Erythroblast (primary cell): ENCODE measurements at regions not wholly inside any gene's neighbourhood (a gene's known extent, or its start where the extent isn't known, plus 50 kb on each side); places are given as distances from the start of the nearest gene placed in this dataset.

Experiments used
- GATA1 ChIP-seq: IDR thresholded peaks from 2 replicates; pipeline ENCODE4 v1.6.1; 2011; ENCODE audit warnings: low read depth, mild to moderate bottlenecking, control low read depth, low read length, moderate library complexity
- POLR2A ChIP-seq: IDR thresholded peaks from 2 replicates; pipeline ENCODE4 v1.6.1; 2011; ENCODE audit warnings: mild to moderate bottlenecking, low read length

DNA sequence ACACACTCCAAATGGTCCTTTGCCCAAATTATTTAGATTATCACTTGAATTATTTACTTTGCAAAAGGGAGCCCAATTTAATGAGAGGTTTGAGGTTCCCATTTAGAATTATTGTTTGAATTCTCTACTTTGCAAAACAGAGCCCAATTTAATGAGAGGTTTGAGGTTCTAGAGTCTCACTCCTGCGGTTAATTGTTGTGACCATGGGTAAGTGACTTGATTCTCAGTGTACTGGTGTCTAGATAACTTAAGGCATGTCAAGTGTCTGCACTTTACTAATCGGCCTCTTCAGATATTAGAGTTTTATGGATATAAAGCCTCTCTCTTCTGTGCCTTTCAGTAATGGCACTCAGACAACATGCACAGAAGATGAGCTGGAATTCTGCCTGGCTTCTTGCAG lies 67.5 kb downstream of the YIPF5 start:
- TF ChIP-seq POLR2A (no peak), GATA1 (no peak)
